ENCODE measurements at regions not wholly inside any gene's neighbourhood (a gene's known extent, or its start where the extent isn't known, plus 50 kb on each side); places are given as distances from the start of the nearest gene placed in this dataset.

DNA sequence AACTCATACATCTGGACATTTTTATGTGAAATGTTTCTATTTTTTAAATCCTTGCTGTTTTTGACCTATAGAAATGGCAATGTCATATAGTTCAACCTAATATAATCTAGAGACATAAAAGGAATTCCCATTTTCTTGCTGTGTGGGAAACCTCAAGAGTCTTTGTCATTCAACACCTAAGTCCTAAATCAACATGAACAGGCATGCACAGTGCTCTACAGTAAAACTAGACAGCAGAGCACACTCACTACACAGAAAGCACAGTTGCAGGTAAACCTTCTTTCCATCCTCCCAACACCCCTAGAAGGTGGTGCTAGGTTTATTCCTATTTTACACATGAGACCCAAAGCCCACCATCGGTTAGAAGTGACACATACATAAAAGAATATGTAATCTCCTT, 79.1 kb upstream of the C1QTNF7 start:
- H3K4me1 Mint-ChIP-seq: peaks cover 8% of the 10 kb centered on the region
- ATAC-seq (ENCODE audit: low read depth) (no peak), DNase-seq (no peak)
- no peaks in the 10 kb centered on the region for H3K9me3 Mint-ChIP-seq
- H3K27ac Mint-ChIP-seq: no peak overlapping the region
- POLR2A ChIA-PET: no interaction called here
- H3K4me3 Mint-ChIP-seq: no peak overlapping the region
- peaks cover 3% of the 10 kb centered on the region for H3K27me3 Mint-ChIP-seq
- H3K36me3 Mint-ChIP-seq: no peaks in the 10 kb centered on the region

DNA sequence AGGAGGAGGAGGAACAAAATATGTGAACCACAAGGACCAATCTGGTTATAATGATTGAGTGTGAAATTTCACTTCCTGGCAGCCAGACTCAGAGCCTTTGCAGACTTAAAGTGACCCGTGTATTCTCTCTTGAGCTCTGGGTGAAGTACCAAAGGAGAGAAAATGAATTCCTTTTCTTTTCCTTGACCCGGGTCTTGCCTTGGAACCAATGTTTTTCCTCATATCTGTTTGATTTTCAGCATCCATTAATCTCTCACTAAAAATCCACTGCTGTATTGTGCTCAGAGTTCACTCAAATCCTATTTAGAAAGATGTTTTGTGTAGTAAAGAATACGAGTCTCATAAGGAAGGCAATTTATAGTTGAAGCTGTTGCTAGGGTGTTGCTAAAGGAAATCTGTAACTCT, 78.3 kb upstream of the C1QTNF7 start:
- Mint-ChIP-seq H3K27me3 (peaks cover 4% of the 10 kb centered on the region), H3K4me1 (peaks cover 8% of the 10 kb centered on the region), H3K36me3 (no peaks in the 10 kb centered on the region), H3K9me3 (no peaks in the 10 kb centered on the region), H3K27ac (no peak overlapping the region), H3K4me3 (no peak overlapping the region)
- POLR2A ChIA-PET: no interaction called here
- DNase-seq (no peak), ATAC-seq (ENCODE audit: low read depth) (no peak)

DNA sequence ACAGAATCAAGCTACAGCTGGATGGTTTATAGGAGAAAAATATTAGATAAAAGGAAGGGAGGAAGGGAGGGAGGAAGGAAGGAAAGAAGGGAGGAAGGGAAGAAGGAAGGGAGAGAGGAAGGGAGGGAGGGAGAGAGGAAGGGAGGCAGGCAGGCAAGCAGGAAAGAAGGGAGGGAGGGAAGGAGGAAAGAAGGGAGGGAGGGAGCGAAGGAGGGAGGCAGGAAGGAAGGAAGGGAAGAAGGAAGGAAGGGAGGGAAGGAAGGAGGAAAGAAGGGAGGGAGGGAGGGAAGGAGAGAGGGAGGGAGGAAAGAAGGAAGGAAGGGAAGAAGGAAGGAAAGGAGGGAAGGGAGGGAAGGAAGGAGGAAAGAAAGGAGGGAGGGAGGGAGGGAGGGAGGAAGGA, 77.9 kb upstream of the C1QTNF7 start:
- peaks cover 8% of the 10 kb centered on the region for H3K4me1 Mint-ChIP-seq
- POLR2A ChIA-PET: no interaction called here

DNA sequence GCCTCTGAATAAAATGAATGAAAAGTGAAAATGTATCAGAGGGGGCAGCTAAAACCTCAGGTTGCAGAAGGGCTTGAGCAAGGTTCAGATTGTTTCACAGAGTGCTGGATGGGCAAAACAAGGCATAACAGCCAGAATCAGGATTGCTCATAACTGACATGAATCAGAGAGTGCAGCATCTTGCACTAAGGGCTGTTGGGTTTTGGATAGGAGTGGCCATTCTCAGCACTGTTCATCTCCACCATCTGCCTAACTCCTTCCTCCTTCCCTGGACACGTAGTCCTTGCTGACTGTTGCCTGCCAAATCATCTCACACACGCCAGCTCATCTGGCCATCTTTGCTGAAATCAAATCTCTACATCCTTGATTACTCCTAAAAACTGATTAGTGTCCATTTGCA, 75.3 kb upstream of the C1QTNF7 start:
- POLR2A ChIA-PET: no interaction called here
- peaks cover 8% of the 10 kb centered on the region for H3K4me1 Mint-ChIP-seq
- no peak overlapping the region for H3K27ac Mint-ChIP-seq
- DNase-seq (no peak), ATAC-seq (ENCODE audit: low read depth) (no peak)
- H3K27me3 Mint-ChIP-seq: peaks cover 6% of the 10 kb centered on the region
- no peaks in the 10 kb centered on the region for H3K9me3 Mint-ChIP-seq
- no peaks in the 10 kb centered on the region for H3K36me3 Mint-ChIP-seq
- no peak overlapping the region for H3K4me3 Mint-ChIP-seq

More for the DNA sequence above, 77.9 kb upstream of the C1QTNF7 start:
- DNase-seq (no peak), ATAC-seq (ENCODE audit: low read depth) (no peak)
- no peaks in the 10 kb centered on the region for H3K36me3 Mint-ChIP-seq
- H3K4me3 Mint-ChIP-seq: no peak overlapping the region
- H3K9me3 Mint-ChIP-seq: no peaks in the 10 kb centered on the region
- H3K27me3 Mint-ChIP-seq: peaks cover 4% of the 10 kb centered on the region
- no peak overlapping the region for H3K27ac Mint-ChIP-seq

DNA sequence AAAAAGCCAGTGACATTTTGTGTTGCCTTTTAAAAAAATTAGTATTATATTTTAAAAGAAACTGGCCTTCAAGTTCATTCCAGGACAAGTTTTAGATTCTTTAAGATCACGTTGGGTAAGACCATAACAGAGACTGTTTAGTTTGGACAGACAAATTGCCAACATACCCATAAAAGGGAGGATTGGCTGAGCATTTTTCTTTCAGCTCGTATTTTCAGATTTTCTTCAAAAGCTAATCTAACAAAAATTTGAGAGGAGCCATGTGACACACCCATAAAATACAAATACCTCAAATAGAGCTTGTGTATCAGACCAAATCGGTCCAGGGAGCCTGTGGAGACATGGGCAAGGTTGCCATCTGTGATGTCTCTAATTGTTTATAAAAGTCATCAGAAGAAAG, 74.6 kb upstream of the C1QTNF7 start:
- H3K4me3 Mint-ChIP-seq: no peak overlapping the region
- ATAC-seq (ENCODE audit: low read depth): no peak
- peaks cover 6% of the 10 kb centered on the region for H3K27me3 Mint-ChIP-seq
- no peaks in the 10 kb centered on the region for H3K36me3 Mint-ChIP-seq
- POLR2A ChIA-PET: no interaction called here
- no peak for DNase-seq
- H3K4me1 Mint-ChIP-seq: peaks cover 8% of the 10 kb centered on the region
- H3K27ac Mint-ChIP-seq: no peak overlapping the region
- no peaks in the 10 kb centered on the region for H3K9me3 Mint-ChIP-seq

DNA sequence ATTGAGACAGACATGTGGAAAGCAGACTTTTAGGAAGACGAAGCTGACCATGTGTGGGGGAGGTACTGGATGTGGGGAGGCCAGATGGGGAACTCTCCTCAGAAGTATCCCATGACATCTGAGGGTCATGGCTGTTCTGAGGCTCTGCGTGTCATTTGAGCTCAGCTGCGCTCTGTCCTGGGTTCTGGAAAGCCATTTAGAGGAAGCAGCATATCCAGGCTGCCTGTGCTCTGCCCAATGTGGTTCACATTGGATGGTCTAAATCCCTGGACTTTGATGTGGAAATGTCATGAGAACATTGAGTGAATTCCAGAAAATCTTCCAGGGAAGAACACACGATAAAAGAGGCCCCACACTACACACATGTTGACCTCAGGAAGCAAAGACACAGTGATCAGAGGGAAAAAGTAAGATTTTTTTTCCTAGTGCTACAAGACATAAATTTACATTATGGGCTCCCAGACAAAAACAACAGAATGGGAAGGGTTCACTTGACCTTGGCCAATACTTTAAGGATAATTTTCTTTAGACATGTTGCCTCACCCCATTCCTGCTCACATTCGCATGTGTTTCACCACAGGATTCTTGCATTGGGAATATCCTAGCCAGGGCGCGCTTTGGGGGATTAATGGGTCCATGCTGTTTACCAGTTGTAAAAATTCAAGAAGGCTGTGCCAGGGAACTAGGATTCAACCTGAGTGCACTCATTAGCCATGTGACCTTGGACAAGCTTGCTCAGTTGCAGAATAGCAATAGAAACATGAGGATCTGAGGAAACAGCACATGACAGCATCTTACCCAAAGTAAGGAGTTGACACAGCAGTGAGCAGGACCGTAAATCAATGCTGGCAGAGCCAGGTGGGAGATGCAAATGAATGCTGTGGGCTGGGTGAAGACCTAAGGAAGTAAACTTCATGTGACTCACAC, 73.2 kb upstream of the C1QTNF7 start:
- DNase-seq: no peak
- no peak for ATAC-seq (ENCODE audit: low read depth)
- H3K27me3 Mint-ChIP-seq: peaks cover 6% of the 10 kb centered on the region
- POLR2A ChIA-PET: no interaction called here
- no peaks in the 10 kb centered on the region for H3K9me3 Mint-ChIP-seq
- no peaks in the 10 kb centered on the region for H3K36me3 Mint-ChIP-seq
- H3K4me3 Mint-ChIP-seq: no peak overlapping the region
- H3K4me1 Mint-ChIP-seq: peaks cover 4% of the 10 kb centered on the region
- no peak overlapping the region for H3K27ac Mint-ChIP-seq

DNA sequence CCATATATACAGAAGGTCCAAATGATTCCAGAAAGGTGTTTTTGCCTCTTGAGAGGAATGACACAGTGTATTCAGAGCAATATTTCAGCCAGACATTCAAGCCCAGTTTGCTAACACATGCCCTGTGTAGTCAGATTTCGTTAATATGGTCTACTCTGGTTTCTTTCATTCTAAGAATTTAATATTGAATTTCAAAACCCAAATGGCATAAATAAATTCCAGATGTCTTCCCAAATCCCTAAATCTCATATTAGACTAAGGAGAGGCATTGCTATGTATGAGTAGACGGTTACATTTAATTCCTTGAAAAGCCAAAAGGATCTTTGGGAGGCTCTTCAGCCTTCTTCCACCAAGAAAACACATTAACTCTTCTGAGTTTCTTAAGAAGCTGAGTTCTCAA, 66.3 kb upstream of the C1QTNF7 start:
- ATAC-seq (ENCODE audit: low read depth) (no peak), DNase-seq (no peak)
- H3K36me3 Mint-ChIP-seq: no peaks in the 10 kb centered on the region
- H3K27me3 Mint-ChIP-seq: peaks cover 5% of the 10 kb centered on the region
- peaks cover 1% of the 10 kb centered on the region for H3K4me1 Mint-ChIP-seq
- H3K9me3 Mint-ChIP-seq: peaks cover 1% of the 10 kb centered on the region
- no peak overlapping the region for H3K4me3 Mint-ChIP-seq
- POLR2A ChIA-PET: no interaction called here
- H3K27ac Mint-ChIP-seq: no peak overlapping the region

DNA sequence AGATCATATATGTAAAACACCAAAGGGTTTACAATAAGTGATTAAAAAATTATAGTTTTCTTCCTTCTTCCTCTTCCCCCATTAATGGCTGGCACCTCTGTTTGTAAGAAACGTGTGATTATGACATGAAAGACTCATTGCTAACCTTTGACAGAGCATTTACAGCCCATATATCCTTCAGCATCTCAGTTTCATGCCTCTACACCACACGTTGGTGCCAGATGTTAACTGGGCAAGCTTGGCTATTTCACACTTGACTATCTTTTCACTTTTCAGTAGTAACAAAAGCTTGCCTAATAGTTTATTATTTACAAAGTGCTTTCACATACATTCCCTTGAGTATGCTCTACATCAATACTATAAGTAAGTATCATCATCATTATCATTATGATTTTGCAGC, 65.3 kb upstream of the C1QTNF7 start:
- no peaks in the 10 kb centered on the region for H3K36me3 Mint-ChIP-seq
- H3K4me1 Mint-ChIP-seq: peaks cover 4% of the 10 kb centered on the region
- H3K4me3 Mint-ChIP-seq: no peak overlapping the region
- peaks cover 1% of the 10 kb centered on the region for H3K9me3 Mint-ChIP-seq
- POLR2A ChIA-PET: no interaction called here
- no peak for DNase-seq
- H3K27ac Mint-ChIP-seq: no peak overlapping the region
- H3K27me3 Mint-ChIP-seq: peaks cover 4% of the 10 kb centered on the region
- no peak for ATAC-seq (ENCODE audit: low read depth)

DNA sequence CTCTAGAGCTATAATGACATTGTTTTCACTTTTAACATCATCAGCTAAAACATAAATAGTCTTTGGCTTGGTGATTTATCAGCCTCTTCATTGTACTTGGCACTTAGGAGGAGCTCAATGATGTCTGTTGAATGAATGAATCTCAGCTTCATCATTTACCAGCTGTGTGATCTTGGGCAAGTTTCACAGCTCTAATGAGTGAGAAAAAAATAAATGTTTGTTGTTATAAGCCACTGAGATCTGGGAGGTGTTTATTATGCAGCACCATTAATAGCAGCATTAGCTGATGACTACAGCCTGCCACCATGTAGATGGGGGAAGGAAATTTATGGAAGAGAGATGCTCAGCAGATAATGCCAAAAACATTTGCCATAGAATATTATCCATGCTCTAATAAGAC, 63.6 kb upstream of the C1QTNF7 start:
- no peak for DNase-seq
- POLR2A ChIA-PET: no interaction called here
- H3K4me1 Mint-ChIP-seq: peaks cover 12% of the 10 kb centered on the region

DNA sequence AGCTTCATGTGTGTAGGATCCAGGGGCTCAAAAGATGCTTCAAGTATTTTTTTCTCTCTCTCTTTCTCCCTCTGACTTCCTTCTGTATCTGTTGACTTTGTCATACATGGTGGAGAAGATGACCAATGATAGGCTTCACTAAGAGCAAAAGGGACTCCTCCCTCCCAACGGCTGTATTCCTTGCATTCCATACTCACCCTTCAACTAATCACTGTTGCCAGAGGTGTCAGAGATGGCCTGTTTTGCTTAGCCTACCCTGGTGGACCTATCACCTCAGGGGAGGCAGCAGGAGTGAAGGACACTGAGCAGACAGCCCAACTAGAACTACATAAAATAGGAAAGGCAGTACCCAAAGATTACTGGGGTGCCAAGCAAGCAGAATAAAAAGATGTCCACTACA, 62.2 kb upstream of the C1QTNF7 start:
- DNase-seq: no peak
- H3K27ac Mint-ChIP-seq: no peak overlapping the region
- ATAC-seq (ENCODE audit: low read depth): no peak
- H3K27me3 Mint-ChIP-seq: peaks cover 4% of the 10 kb centered on the region
- no peaks in the 10 kb centered on the region for H3K36me3 Mint-ChIP-seq
- H3K4me1 Mint-ChIP-seq: peaks cover 12% of the 10 kb centered on the region
- POLR2A ChIA-PET: no interaction called here
- H3K4me3 Mint-ChIP-seq: no peak overlapping the region
- H3K9me3 Mint-ChIP-seq: peaks cover 1% of the 10 kb centered on the region

More for the DNA sequence above, 63.6 kb upstream of the C1QTNF7 start:
- Mint-ChIP-seq H3K4me3 (no peak overlapping the region), H3K27me3 (peaks cover 4% of the 10 kb centered on the region), H3K9me3 (peaks cover 1% of the 10 kb centered on the region), H3K27ac (no peak overlapping the region), H3K36me3 (no peaks in the 10 kb centered on the region)
- ATAC-seq (ENCODE audit: low read depth): no peak

DNA sequence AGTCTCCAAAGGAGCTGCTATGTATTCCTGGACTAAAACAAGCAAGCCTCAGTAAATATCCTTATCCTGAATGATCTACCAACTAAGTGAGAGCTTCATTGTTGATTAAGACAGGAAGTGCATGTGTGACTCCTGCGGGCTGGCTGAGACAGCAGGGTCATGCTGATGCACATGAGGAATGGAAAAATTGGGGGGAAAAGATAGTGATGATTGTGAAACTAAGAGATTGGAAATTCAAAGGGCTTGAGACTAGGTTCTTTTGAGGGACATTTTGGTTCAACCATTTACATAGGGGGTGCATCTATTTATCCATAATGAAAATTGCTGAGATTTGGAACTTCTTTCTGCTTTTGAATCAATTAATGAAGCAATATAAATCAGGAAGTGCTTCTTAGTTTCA, 61.1 kb upstream of the C1QTNF7 start:
- Mint-ChIP-seq H3K9me3 (peaks cover 1% of the 10 kb centered on the region), H3K4me3 (no peak overlapping the region), H3K27me3 (peaks cover 1% of the 10 kb centered on the region), H3K27ac (no peak overlapping the region), H3K36me3 (no peaks in the 10 kb centered on the region), H3K4me1 (peaks cover 12% of the 10 kb centered on the region)
- ATAC-seq (ENCODE audit: low read depth) (no peak), DNase-seq (no peak)
- POLR2A ChIA-PET: no interaction called here

DNA sequence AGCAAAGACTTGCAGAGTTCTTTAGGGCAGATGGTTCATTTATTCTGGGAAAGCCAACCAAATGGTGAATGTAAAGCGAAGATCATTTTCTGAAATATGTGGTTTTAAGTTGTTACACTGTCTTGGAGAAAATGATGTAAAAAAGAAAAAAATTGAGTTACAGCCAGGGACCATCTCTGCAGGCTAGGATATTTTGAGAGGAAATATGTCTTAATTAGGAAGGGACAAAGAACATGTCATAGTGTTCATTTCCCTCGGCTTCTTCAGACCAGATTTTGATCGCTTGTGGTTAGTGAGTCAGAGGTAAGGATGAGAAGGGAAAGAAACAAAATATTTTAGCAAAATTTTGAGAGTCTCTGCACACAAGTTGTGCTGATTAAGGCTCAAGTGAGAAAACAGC, 59.0 kb upstream of the C1QTNF7 start:
- H3K27ac Mint-ChIP-seq: no peak overlapping the region
- H3K4me1 Mint-ChIP-seq: peaks cover 12% of the 10 kb centered on the region
- H3K27me3 Mint-ChIP-seq: peaks cover 2% of the 10 kb centered on the region
- H3K4me3 Mint-ChIP-seq: no peak overlapping the region
- H3K36me3 Mint-ChIP-seq: no peaks in the 10 kb centered on the region
- DNase-seq (no peak), ATAC-seq (ENCODE audit: low read depth) (no peak)
- POLR2A ChIA-PET: no interaction called here
- H3K9me3 Mint-ChIP-seq: peaks cover under 1% of the 10 kb centered on the region

DNA sequence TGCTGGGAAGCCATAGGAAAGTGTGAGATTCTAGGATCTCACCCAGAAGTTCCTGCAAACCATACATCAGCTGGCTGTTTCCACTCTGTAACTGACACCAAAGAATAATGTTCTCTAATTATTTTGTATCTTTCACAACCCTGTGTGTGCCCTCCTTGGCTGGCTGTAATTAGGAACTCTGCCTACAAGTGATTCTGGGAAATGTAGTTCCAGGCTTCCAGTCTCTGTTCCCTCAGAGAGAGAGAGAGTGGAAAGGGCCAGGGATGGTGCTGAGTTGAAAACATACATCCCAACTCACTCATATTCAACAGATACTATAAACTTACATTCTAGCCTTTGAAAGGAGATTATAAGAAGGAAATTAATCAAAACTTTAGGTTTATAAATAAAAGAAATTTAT, 57.5 kb upstream of the C1QTNF7 start:
- Mint-ChIP-seq H3K4me1 (peaks cover 12% of the 10 kb centered on the region), H3K36me3 (no peaks in the 10 kb centered on the region), H3K27ac (no peak overlapping the region), H3K4me3 (no peak overlapping the region), H3K27me3 (peaks cover 2% of the 10 kb centered on the region), H3K9me3 (peaks cover 2% of the 10 kb centered on the region)
- no peak for ATAC-seq (ENCODE audit: low read depth)
- DNase-seq: no peak
- POLR2A ChIA-PET: no interaction called here

DNA sequence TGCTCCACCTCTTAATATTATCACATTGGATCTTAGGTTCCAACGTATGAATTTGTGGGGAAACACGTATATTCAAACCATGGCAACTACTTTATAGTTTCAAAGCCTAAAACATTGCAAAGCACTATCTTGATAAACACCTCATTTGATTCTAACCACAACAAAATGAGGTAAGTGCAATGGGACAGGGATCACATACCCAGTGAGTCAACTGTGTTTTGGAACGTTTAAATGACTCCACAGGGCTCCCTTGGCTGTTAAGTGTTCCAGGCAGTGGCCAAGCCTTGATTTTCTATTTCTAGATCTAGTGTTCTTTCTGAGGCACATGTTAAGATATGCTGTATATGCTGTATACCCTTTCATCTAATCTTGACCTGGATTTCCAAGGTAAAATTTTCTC, 54.5 kb upstream of the C1QTNF7 start:
- POLR2A ChIA-PET: no interaction called here
- Mint-ChIP-seq H3K9me3 (peaks cover 2% of the 10 kb centered on the region), H3K36me3 (no peaks in the 10 kb centered on the region), H3K27me3 (peaks cover 2% of the 10 kb centered on the region), H3K4me1 (peaks cover 19% of the 10 kb centered on the region), H3K27ac (no peak overlapping the region), H3K4me3 (no peak overlapping the region)
- ATAC-seq (ENCODE audit: low read depth) (no peak), DNase-seq (no peak)

All from activated naive CD8-positive, alpha-beta T cell treated with anti-CD3 and anti-CD28 coated beads, Interleukin-2, amount 10 ng/mL, durations not matched to agents 7 days and 5 days (primary cell).